ENCODE measurements at regions not wholly inside any gene's neighbourhood (a gene's known extent, or its start where the extent isn't known, plus 50 kb on each side); places are given as distances from the start of the nearest gene placed in this dataset.

DNA sequence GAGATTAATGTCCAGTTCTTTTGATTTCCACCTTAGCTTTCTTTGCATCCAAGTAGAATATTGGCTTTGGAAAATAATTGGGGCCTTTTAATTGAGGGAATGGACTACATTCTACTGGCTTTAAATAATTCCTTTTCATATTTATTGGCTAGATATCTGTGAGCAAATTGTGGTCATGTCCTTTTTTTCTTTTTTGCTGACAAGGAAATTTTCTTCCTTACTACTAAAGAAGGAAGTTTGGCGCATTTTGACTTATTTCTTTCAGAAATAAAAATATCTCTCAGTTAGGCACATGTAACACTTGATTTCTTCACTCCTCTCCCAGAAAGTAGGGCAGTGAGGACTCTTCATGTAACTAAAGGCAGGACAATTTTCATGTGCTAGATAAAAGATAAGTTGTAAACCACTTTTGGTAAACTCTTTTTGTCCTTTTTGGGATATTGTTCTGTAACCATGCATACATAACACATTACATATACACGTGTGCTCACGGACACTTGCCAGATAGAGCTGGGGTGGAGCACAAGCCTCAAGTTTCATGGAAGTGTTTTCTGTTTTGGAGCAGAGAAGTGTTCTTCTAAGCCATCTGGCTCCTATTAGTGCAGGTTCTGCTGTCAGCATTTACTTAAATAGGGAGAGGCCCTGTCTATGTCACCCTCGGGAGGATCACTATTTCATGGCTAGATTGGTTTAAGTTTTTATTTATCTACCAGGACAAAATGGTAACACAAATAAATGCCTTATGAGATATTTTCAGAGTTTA lies 85.1 kb upstream of the LRIG3 start:
- Histone ChIP-seq H4K20me1 (ENCODE audit: insufficient read depth, poor library complexity, severe bottlenecking) (no peaks in the 10 kb centered on the region), H3K4me3 (no peak overlapping the region), H3K79me2 (no peaks in the 10 kb centered on the region), H3K9me2 (replicated peaks; ENCODE audit: insufficient read depth) (no peaks in the 10 kb centered on the region), H3K4me1 (ENCODE audit: insufficient read depth) (no peaks in the 10 kb centered on the region), H2AFZ (no peak overlapping the region), H3K27me3 (no peaks in the 10 kb centered on the region), H3K27ac (peak overlapping the region; percentile 38), H3K9me3 (ENCODE audit: low read depth) (no peaks in the 10 kb centered on the region), H3K4me2 (no peak overlapping the region), H3K36me3 (replicated peaks; ENCODE audit: insufficient read depth, low read depth) (no peaks in the 10 kb centered on the region)
- WGBS (ENCODE audit: low lambda C conversion rate, missing lambda C conversion rate): 42% methylated on average over 4 of the region's 4 CpGs
- peak; percentile 22 for DNase-seq (ENCODE audit: low spot score)
- TF ChIP-seq, protein P1, sequence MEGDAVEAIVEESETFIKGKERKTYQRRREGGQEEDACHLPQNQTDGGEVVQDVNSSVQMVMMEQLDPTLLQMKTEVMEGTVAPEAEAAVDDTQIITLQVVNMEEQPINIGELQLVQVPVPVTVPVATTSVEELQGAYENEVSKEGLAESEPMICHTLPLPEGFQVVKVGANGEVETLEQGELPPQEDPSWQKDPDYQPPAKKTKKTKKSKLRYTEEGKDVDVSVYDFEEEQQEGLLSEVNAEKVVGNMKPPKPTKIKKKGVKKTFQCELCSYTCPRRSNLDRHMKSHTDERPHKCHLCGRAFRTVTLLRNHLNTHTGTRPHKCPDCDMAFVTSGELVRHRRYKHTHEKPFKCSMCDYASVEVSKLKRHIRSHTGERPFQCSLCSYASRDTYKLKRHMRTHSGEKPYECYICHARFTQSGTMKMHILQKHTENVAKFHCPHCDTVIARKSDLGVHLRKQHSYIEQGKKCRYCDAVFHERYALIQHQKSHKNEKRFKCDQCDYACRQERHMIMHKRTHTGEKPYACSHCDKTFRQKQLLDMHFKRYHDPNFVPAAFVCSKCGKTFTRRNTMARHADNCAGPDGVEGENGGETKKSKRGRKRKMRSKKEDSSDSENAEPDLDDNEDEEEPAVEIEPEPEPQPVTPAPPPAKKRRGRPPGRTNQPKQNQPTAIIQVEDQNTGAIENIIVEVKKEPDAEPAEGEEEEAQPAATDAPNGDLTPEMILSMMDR (IDR thresholded peaks at IDR 0.05; ENCODE audit: poor library complexity): no peak
- TF ChIP-seq EZH2phosphoT487 (IDR thresholded peaks at IDR 0.05; ENCODE audit: low read depth, severe bottlenecking, unreplicated experiment): no peak
- no peak for TF ChIP-seq EZH2 (IDR thresholded peaks at IDR 0.05; ENCODE audit: borderline replicate concordance)

DNA sequence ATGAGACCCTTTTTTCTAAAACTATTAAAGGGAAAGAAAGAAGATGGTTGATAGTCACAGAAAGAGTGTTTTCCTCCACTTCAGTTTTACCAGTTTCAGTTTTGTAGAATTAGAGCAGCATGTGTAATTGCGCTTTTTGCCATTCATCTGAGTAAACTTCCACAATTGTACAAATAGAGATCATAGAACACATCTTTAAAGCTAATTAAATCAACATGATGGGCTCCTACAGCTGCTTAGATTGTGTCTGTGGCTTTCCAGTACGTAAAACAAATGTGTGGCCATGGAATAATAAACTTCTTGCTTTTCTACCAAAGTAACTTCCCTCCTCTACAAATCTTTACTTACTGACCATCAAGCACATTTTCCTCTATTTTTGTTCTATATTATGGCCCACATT lies 84.2 kb upstream of the LRIG3 start:
- no peaks in the 10 kb centered on the region for H3K79me2 ChIP-seq
- no peak overlapping the region for H3K4me3 ChIP-seq
- H2AFZ ChIP-seq: no peak overlapping the region
- DNase-seq (ENCODE audit: low spot score): no peak
- no peaks in the 10 kb centered on the region for H3K9me2 ChIP-seq (replicated peaks; ENCODE audit: insufficient read depth)
- no peaks in the 10 kb centered on the region for H3K4me1 ChIP-seq (ENCODE audit: insufficient read depth)
- no peaks in the 10 kb centered on the region for H3K36me3 ChIP-seq (replicated peaks; ENCODE audit: insufficient read depth, low read depth)
- no peak overlapping the region for H3K4me2 ChIP-seq
- WGBS (ENCODE audit: low lambda C conversion rate, missing lambda C conversion rate): 69% methylated on average over 2 of the region's 2 CpGs
- H3K27me3 ChIP-seq: no peaks in the 10 kb centered on the region
- H3K9me3 ChIP-seq (ENCODE audit: low read depth): no peaks in the 10 kb centered on the region
- no peaks in the 10 kb centered on the region for H4K20me1 ChIP-seq (ENCODE audit: insufficient read depth, poor library complexity, severe bottlenecking)
- TF ChIP-seq EZH2 (IDR thresholded peaks at IDR 0.05; ENCODE audit: borderline replicate concordance) (no peak), EZH2phosphoT487 (IDR thresholded peaks at IDR 0.05; ENCODE audit: low read depth, severe bottlenecking, unreplicated experiment) (no peak)
- TF ChIP-seq, protein P1 (IDR thresholded peaks at IDR 0.05; ENCODE audit: poor library complexity): no peak
- H3K27ac ChIP-seq: no peak overlapping the region

DNA sequence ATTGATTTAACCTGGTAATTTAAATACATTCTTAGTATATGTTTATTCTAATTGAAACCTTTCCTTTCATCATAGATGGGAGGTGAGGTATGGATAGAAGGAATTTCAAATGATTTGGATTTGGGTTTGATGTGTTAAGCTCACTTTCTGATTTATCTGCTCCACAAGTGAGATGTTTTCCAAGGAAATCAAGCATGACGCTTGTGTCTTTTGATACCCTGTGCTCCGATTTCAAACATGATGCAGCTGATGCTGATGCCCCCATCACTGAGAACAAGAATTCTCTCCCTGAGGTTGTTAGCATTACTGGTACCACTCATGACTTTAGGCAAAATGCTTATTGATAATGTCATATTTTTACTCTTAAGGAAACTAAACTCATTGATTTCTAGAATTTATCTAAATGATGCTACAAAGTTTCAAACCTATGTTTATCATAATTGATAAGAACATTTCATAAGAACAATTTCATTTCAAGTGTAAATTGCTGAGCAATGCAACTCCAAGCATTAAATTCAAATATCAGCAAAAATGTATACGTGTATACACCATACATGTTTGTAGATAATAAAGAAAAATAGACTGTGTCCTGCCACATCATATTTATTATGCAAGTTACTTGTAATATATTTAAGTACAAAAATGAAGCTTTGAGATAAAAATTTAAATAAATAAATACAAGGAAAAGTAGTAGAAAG lies 75.5 kb upstream of the LRIG3 start:
- WGBS (ENCODE audit: low lambda C conversion rate, missing lambda C conversion rate): 92% methylated on average over 3 of the region's 3 CpGs
- Histone ChIP-seq H2AFZ (no peak overlapping the region), H3K27me3 (no peaks in the 10 kb centered on the region), H3K9me3 (ENCODE audit: low read depth) (no peaks in the 10 kb centered on the region), H3K4me2 (no peak overlapping the region), H3K4me1 (ENCODE audit: insufficient read depth) (no peaks in the 10 kb centered on the region), H3K9me2 (replicated peaks; ENCODE audit: insufficient read depth) (no peaks in the 10 kb centered on the region), H4K20me1 (ENCODE audit: insufficient read depth, poor library complexity, severe bottlenecking) (no peaks in the 10 kb centered on the region), H3K27ac (no peak overlapping the region), H3K79me2 (no peaks in the 10 kb centered on the region), H3K36me3 (replicated peaks; ENCODE audit: insufficient read depth, low read depth) (no peaks in the 10 kb centered on the region), H3K4me3 (no peak overlapping the region)
- no peak for DNase-seq (ENCODE audit: low spot score)
- TF ChIP-seq, protein P1 (IDR thresholded peaks at IDR 0.05; ENCODE audit: poor library complexity): no peak
- no peak for TF ChIP-seq EZH2 (IDR thresholded peaks at IDR 0.05; ENCODE audit: borderline replicate concordance)
- TF ChIP-seq EZH2phosphoT487 (IDR thresholded peaks at IDR 0.05; ENCODE audit: low read depth, severe bottlenecking, unreplicated experiment): no peak

Measured in hepatocyte (in vitro differentiated cells).